Lung microvascular endothelial cell (primary cell): ENCODE measurements at regions not wholly inside any gene's neighbourhood (a gene's known extent, or its start where the extent isn't known, plus 50 kb on each side); places are given as distances from the start of the nearest gene placed in this dataset.

Source experiments
- DNase-seq, 2 donors: peaks; one replicate each; pipeline versions ENCODE4 v3.0.0 to v3.0.0-alpha.2; 2010; ENCODE audit warnings: low read depth in 2 of 2

DNA sequence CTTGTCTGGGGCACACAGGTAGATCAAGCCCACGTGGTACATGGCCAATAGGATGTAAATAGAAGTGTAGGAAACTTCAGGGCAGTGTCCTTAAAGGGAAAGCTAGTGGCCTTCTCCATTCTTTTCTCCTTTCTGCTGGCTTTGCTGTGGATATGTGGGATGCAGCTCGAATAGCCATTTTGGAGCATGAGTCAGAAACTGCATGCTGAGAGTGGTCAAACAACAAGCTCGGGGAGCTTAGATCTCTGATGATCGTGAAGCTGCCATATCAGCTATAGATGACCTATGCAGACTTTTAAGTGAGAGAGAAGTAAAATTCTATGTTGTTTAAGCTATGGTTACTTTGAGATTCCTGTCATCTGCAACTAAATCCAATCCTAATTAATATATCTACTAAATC is 241.3 kb upstream of the DAAM1 start:
- DNase-seq = no peak

DNA sequence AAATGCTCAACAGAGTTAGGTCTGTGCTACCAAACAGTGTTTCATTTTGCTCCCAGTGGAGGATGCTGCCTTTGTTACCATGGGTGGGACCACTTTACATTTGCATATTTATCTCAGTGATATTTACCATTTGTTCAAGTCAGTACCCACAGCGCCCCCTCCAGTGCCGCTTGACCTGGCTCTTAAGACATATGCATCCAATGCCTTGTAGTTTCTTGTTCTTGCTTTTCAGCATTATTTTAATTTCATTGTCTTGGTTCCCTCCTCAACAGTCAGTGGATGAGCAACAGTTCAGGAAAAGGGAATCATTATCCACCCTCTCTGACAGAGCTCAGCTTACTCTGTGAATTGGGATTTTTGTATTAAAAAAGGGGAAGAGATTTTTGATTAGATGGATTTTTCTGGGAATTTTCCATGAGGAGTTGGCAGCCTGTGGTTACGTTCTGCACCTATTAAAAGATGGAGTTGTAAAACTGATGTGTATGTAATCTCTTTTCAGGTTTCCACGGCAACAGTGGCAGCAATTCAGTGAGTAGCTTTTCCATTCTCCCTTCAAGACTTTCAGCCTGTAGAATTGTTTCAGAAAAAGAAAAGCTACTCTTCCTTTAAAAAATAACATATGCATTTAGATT is 240.5 kb upstream of the DAAM1 start:
- DNase-seq = no peak

DNA sequence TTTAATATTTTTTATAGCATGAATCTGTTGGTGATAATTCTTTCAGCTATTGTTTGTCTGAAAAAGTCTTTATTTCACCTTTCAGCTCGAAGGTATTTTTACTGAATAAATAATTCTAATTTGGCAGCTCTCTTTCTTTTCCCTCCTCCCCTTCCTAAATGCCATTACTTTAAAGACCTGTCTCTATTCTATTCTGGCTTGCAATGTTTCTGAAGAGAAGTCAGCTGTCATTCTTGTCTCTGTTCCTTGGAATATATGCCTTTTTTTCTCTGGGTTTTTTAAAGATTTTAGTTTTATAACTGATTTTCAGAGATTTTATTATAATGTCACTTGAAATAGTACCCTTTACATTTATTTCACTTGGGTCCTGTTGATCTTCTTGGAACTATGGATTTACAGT is 237.9 kb upstream of the DAAM1 start:
- DNase-seq = no peak

DNA sequence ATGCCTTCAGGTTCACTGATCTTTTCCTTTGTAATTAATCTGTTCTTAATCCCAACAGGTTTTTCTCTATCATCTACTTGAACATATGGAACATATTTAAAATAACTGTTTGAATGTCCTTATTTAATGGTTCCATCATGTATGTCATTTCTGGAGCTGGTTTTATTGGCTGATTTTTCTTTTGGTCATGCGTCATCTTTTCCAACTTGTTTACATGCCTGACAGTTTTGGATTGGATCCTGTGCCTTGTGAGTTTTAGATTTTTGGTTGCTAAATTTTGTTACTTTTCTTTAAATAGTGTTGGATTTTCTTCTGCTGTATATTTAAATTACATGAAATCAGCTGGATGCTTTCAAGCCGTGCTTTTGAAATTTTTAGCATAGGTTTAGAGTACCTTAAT is 237.3 kb upstream of the DAAM1 start:
- DNase-seq = no peak

DNA sequence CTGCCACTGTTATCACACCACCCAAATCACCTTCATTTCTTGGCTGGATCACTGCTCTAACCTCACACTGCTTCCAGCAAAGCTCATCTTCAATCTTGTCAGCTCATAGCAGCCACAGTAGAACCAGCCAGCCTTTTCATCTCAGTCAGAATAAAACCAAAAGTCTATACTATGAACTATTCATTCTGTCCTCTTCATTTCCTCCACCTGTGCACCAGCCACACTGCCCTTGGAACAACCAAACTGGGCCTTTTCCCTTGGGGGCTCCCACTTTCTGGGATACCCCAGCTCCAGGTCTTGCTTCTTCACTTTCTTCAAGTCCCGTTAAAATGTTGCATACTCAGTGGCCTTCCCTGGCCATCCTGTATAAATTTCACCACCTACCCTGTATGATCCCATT is 234.4 kb upstream of the DAAM1 start:
- DNase-seq = no peak

DNA sequence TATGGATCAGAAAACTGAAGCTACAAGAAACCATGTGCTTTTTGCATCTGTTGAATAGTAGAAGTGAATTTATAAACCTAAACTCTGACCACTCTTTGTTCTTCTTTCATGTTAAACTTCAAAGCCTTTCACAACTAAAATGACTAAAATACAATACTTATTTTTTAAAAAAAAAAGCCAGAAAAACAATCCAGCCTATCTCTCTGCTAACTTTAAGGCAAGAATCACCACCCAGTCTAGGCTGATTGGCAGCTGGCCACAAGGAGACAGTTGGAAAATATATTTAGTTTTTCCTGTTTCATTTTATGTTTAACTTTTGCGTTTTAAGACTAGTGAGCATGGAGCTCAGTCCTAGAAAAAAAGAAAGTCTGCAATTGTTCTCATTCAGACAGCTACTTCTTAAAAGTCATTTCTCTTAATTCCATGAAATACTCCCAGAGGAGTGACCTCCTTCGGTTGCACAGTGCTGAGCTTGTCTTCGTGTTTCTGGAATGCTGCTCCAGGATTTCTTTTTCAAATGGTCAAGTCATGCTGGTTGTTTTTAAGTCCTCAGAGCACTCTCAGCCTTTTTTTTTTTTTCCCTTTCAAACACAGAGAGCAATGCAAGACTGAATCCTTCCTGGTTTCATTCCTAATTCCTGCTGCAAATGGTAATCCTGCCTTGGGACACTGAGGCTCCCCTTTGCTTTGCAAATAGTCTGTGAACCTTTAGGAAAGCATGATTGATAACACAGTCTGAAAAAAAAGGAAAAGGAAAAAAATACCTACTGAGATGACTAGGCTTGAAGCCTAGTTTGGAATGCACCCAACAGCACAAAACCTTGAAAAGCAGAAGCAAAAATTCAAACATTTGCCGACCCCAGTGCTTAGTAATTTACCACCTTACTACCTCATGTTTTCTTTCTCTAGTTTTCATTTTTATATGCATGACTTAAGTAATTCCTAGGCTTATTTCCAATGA is 233.3 kb upstream of the DAAM1 start:
- DNase-seq = no peak

DNA sequence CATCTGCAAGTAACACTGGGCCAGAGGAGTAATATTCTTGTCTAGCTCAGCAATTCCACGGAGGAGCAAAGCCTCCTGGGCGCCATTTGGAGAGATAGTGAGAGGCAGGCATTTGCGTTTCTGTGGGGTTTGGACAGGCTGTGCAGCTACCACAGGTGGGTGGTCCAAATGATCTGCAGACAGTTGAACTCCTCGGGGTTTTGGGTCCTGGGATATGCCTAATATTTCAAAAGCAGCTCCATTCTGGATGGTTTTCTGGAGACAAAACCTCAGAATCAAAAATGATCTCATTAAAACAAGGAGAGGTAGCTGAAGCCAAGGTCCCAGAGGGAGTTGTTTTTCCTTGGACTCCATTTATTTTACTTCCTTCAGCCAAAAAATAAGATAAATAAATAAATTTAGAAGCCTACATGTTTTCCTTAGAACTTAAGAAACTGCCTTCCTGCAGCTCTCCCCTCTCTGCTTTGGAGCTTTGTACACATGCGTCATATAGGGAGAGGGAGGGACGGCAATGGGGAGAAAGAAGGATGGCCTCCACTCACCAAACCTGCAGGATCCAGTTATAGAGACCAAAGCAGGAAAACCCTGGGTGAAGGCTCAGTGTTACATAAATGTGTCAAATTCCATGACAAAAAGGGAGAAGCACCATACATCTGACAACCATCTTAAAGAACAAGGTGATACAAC is 227.3 kb upstream of the DAAM1 start:
- no peak for DNase-seq

DNA sequence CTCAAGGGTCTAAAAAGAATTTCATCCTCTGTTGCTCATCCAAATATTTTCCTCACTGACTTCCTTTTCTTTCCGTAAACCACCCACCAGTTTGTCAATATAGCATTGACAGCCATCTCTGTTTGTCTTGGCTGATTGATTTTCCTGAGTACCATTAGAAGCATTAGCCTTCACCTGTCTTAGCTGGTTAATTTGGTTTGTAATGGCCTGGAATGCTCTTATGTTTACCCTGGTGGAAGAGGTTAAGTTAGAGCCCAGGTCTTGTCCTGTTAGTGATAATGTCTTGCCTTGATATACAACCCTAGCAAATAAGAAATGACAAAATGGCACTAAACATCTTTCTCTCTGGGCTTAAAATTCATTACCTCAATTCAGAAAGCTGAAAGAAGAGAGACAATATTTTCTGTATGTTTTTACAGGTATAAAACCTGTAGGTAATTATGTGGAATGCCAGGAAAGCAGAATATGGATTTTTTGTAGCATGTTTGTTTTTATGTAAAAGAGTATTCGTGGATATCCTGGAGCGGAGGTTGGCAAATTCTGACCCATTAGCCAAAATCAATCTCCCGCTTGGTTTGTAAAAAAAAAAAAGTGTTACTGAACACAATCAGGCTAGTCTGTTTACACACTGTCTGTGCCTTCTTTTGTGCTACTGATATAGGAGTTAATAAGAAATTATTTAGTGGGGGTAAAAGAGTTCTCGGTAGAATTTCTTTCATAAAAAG is 224.4 kb upstream of the DAAM1 start:
- no peak for DNase-seq

DNA sequence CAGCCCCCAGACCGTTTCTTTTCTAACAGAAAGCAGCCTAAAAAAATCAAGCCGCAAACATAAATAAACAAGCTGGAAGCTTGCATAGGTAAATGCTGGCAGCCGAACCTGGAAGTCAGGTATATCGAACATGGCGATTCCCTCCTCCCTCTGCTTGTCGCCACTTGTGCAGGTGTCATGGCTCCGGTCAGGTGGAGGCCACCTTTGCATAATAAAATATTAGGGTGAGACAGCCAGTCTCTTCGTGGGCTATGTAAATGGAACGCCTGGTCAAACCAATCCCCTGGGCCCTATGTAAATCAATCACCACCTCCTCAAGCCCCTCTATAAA is 223.9 kb upstream of the DAAM1 start:
- no peak for DNase-seq

DNA sequence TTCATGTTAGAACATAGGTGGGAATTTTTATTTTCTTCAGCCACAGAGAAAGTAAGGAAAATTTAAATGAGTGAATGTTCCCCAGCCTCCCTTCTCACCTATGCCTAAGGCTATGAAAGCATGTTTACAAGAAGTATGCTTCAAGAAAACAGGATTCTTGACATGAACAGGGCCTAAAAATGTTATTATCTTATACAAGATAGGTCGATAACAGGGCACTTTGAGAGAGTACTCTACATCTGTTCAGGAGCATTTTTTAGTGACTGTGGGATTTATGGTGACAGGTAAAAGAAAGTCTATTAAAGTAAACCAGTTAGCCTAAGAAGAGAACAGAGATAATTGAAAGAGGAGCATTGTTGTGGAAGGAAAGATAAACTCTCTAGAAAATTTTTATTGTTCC is 222.9 kb upstream of the DAAM1 start:
- DNase-seq = no peak

DNA sequence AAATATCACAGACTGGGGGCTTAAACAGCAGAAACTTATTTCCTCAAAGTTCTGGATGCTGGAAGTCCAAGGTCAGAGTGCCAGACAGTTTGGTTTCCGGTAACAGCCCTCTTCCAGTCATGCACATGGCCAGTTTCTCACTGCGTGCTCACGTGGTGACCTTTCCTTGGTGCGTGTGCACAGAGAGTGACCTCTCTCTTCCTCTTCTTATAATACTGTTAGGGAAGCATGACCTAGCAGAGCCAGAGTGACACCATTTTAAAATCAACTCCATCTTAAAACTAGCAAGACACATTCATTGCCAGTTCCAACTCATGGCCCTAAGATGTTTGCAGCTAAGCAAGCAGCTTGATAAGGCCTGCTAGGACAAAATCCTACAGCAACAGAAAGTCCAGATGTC is 221.5 kb upstream of the DAAM1 start:
- DNase-seq = no peak

DNA sequence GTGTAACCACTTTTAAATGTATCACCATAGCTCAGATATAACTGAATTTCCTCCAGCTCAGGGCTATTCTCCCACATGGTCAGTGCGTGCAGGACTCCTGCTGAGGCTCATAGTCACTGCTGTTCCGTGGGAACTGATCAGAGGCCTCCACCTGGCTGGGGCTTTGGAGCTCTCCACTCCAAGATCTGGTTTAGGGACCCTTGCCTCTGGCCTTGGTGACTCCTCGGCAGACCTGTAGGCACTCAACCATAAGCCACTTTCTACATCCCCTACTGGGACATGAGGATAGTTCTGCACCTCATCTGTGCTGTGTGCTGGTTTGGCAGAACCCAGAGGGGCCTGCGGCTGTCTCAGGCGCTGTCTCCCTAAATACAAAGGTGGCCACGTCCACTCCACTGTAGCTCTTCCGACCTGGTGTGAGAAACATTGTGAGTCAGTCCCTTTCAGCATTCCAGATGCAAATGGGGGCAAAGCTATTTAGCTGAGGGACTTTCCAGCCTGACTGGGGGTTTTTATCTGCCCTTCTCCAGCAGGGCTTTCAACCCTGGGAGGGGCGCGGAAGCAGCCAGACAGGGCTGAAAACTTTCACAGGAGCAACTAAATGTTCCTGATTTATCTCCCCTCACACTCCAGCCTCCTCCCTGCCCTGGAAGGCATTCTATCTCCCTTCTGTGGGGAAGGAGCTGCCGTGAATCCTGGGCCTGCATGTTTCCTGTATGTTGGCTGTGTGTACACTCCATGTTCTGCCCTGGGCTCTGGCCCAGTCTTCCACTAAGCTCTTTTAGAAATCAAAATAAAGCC is 218.3 kb upstream of the DAAM1 start:
- no peak for DNase-seq

DNA sequence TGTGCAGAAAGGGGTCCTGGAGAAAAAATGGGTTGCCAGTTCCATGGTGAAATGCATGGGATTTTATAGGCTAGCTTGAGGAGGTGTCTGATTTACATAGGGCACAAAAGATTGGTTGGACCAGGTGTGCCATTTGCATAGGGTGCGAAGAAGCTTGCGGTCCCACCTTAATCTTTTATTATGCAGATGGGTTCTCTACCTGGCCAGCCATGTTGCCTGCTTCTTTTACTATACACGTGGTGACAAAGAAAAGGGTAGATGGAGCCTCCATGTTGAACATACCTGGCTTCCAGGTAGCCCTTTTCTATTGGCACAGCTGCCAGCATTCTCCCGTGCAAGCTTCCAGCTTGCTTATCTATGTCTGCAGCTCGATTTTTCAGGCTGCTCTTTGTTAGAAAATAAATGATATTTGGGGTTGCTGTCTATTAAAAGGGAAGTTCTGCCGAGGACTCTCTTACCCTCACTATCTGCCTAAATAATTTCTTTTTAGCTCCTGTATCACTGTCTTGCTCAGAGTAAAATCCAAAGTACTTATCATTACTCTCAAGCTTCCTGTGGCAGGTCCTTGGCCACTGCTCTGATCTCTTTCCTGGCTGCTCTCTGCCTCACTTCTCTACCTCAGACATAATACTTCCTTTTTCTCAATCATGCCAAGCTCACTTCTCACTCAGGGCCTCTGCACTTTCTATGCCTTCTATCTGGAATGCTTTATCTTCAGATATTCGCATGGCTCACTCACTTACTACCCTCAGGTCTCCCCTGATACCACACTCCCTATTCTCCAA is 216.0 kb upstream of the DAAM1 start:
- no peak for DNase-seq

DNA sequence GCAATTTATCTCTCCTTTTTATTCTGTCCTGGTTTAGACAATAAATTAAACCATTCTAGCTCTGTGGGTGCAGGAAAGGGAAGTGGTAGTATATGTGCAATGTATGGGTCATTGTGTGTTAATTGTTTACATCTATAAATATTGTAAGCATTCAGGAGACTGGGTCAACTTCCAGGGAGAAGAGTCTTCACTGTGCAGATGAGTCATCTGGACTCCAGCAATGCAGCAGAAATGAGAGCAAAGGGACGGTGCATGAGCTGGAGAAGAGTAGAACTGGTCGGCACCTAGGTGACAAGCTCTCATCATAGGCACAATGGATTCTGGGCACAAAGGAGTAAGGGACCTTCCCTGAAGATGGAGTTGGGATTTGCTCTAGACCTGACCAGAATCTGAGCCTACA is 211.1 kb upstream of the DAAM1 start:
- DNase-seq = no peak

DNA sequence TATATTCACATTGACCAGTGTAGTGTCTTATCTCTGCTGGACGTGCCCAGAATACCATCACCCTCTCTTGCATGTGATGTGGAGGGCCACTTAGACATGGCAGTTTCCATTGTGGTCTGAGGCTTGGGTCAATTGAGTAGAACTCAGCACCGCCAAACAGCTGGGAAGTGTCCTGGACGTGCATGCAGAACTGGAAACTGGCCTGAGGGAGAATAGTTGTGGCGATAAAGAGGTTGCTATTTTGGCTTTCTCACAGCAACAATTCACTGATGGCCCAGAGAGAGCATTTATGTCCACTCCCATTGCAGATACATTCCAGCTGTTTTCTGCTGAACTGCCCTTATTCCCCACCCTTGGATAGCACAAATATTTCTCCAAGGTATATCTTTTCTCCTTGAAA is 210.1 kb upstream of the DAAM1 start:
- DNase-seq = no peak

DNA sequence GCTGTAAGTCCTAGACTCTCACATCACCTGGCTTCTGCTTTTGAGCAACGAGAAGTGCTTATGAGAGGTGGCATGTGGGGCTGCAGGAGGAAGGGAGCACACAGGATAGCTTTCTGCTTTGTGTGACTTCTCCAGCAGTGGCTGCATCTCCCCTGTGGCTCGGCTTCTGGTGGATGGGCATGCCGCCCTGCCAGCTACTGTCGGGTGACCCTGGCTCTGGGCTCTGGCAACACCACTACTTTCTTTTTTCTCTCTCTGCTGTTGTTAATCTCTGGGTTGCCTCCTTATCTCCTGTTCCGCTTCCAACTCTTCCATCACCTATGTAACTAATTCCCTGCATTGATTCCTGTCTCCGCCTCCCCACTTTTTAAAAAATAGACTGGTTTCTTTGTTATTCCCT is 209.1 kb upstream of the DAAM1 start:
- DNase-seq = no peak

DNA sequence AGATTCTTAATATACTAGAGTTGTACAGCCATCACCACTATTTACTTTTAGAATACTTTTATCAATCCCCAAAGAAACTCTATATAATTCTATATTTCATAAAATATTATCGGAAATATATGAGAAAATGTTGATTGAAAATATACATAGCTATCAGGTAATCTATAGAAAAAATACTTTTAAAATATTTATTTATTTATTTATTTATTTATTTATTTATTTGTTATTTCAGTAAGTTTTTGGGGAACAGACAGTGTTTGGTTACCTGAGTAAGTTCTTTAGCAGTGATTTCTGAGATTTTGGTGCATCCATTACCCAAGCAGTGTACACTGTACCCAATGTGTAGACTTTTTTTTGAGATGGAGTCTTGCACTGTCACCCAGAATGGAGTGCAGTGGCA is 206.6 kb upstream of the DAAM1 start:
- no peak for DNase-seq

DNA sequence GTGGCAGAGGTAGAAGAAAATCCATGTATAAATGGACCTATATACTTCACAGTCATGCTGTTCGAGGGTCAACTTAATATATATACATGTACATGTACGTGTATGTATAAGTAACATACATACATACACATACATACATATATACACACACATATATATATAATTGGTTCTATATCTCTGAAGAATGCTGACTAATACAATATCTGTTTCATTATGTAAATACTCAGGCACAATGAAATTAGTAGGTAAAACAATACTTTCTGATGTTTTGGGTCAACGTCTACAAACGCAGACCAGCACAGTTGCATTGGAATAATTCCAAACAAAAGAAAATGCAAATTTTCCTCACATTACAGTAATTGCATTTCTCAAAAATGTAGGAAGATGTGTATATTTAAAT is 202.7 kb upstream of the DAAM1 start:
- DNase-seq = no peak

DNA sequence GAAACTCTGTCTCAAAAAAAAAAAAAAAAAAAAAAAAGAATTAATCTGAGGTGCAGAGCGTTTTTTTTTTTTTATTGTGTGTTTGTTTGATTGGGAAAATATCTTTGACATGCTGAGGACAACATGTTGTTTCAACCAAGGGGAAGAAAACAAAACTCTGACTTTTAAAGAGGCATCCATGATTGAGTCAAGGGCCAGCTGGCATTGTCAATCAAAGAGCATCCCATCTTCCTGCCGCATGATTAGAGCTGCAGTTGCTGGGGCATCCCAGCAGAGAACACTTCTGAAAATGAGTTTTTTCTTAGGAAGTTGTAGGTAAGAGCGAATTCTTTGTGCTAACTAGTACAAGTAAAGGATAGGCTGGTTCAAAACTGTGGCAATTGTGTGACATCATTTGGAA is 200.9 kb upstream of the DAAM1 start:
- DNase-seq = no peak

DNA sequence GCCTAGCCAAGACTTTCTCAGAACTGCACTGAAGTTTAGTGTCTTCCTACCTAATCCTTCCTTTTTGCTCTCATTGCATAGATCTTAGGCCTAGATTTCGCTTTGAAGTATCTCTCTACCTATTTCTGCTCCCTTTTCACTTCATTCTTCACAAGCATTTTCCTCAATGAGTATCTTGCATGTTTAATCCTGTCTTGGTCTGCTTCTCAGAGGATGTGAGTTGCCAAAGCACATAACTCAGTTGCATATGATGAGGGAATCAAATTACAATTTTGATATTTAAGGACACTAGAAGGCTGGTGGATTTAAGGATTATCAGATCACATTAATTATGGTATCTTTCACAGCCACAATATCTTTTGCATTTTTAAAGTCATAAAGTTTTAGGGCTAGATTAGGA is 195.5 kb upstream of the DAAM1 start:
- DNase-seq = no peak

DNA sequence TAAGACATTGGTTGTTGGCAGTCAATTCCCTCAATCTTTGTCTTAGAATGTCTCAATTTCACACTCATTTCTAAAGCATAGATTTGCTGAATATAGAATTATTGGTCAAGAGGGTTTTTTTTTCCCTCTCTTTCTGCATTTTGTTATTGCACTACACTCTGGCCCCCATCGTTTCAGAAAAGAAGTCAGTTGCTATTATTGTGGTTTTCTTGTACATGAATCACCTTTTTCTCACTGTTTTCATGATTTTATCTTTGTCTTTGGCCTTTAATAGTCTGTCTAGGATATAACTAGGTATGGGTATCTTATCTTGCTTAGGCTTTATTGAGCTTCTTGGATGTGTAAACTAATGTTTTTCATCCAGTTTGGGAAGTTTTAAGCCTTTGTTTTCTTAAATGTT is 194.3 kb upstream of the DAAM1 start:
- DNase-seq = no peak
